Vagina (tissue), 2 donors: ENCODE measurements at regions not wholly inside any gene's neighbourhood (a gene's known extent, or its start where the extent isn't known, plus 50 kb on each side); places are given as distances from the start of the nearest gene placed in this dataset.
"Not testable (repeated sequence)": the region's sequence is repeated elsewhere in the genome, so short reads cannot be mapped to it uniquely, and the experiment has no call there.

Source experiments
- CTCF ChIP-seq, 3 experiments: fragments of 450-650 bp in 2 of 3; fragments of 200-600 bp in 1 of 3; sonication (generic) in 1 of 3; IDR thresholded peaks; one replicate each; pipeline ENCODE4 v1.5.1; 2017 to 2019; ENCODE audit warnings: antibody characterized with exemption in 3 of 3, mild to moderate bottlenecking in 2 of 3, moderate library complexity in 2 of 3
- POLR2A ChIP-seq, 2 donors: fragments of 450-650 bp; IDR thresholded peaks; one replicate each; pipeline ENCODE4 v1.6.1; 2017; ENCODE audit warnings: antibody characterized with exemption in 2 of 2, mild to moderate bottlenecking in 2 of 2, moderate library complexity in 2 of 2

DNA sequence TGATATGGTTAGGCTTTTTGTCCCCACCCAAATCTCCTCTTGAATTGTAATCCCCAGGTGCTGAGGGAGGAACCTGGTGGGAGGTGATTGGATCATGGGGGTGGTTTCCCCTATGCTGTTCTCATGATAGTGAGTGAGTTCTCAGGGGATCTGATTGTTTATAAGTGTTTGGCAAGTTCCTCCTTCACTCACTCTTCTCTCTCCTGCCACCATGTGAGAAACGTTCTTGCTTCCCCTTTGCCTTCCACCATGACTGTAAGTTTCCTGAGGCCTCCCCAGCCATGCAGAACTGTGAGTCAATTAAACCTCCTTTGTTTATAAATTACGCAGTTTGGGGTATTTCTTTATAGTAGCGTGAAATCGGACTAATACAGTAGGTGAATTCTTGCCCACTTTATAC, 182.5 kb downstream of the RNF144A start:
- TF ChIP-seq CTCF, POLR2A (IDR thresholded peaks at IDR 0.05): not testable (repeated sequence)
